Esophagus muscularis mucosa (tissue), 3 donors: ENCODE measurements at regions not wholly inside any gene's neighbourhood (a gene's known extent, or its start where the extent isn't known, plus 50 kb on each side); places are given as distances from the start of the nearest gene placed in this dataset.

Experiments used
- CTCF ChIP-seq, 3 experiments: fragments of 200-600 bp in 2 of 3; fragments of 450-650 bp in 1 of 3; sonication (generic) in 2 of 3; IDR thresholded peaks; one replicate each; pipeline ENCODE4 v1.5.1; 2017 to 2019; ENCODE audit warnings: antibody characterized with exemption in 3 of 3, mild to moderate bottlenecking in 2 of 3, moderate library complexity in 1 of 3
- EP300 ChIP-seq: sonication (generic); formaldehyde crosslinking; IDR thresholded peaks from one replicate; pipeline ENCODE4 v1.6.1; 2017; ENCODE audit warnings: antibody characterized with exemption

- TF ChIP-seq CTCF (IDR thresholded peaks at IDR 0.05) (no peak), EP300 (no peak)
These were observed 197.4 kb upstream of the KRR1 start for GRCh38 chr12:75708802-75709201.
